IMR-90 (cell line): ENCODE measurements at regions not wholly inside any gene's neighbourhood (a gene's known extent, or its start where the extent isn't known, plus 50 kb on each side); places are given as distances from the start of the nearest gene placed in this dataset.

Experiments
- ATAC-seq: fragments of 200-7000 bp; cut with Tn5 transposase; 2 replicates; pipeline ENCODE4 v1.9.1; 2020; ENCODE audit warnings: low read depth, mild to moderate bottlenecking, moderate library complexity
- BruUV-seq: library from RNA; stranded (reverse); fragments of 400-500 nt; replicated peaks from 2 replicates; lab custom pipeline; 2021; lab: Mats Ljungman, UMichigan
- CTCF ChIA-PET: fragments of 300-600 bp; formaldehyde crosslinking; extraction: SDS; loops from one replicate; lab custom pipeline; 2021; ENCODE audit warnings: antibody characterized with exemption; lab: Yijun Ruan, JAX
- POLR2A ChIA-PET: fragments of 300-600 bp; sonication (Branson Sonifier 250); formaldehyde crosslinking; loops from one replicate; lab custom pipeline; 2022; ENCODE audit warnings: antibody characterized with exemption; ENCODE audit not compliant: unreplicated experiment; lab: Charles Lee
- DNase-seq: peaks from one replicate; pipeline ENCODE4 v3.0.0; 2013
- H2AFZ ChIP-seq: replicated peaks from 2 replicates; pipeline ENCODE3; 2013; ENCODE audit warnings: low read length, mild to moderate bottlenecking; ENCODE audit not compliant: poor library complexity
- H2AK5ac ChIP-seq: 2 replicates; pipeline ENCODE4 v1.6.1; 2013; ENCODE audit warnings: low read depth, low read length, inconsistent platforms
- H2AK9ac ChIP-seq: replicated peaks from 2 replicates; pipeline ENCODE3; 2013; ENCODE audit warnings: mild to moderate bottlenecking, low read depth, low read length, moderate library complexity; ENCODE audit not compliant: poor library complexity
- H2BK120ac ChIP-seq: 2 replicates; pipeline ENCODE4 v1.6.1; 2013; ENCODE audit warnings: low read depth, low read length, inconsistent platforms
- H2BK15ac ChIP-seq: 3 replicates; pipeline ENCODE4 v1.6.1; 2013; ENCODE audit warnings: low read depth, low read length, inconsistent platforms
- H2BK20ac ChIP-seq: 2 replicates; pipeline ENCODE4 v1.6.1; 2013; ENCODE audit warnings: low read depth, mild to moderate bottlenecking, inconsistent platforms, low read length, moderate library complexity
- H2BK5ac ChIP-seq: 2 replicates; pipeline ENCODE4 v1.6.1; 2013; ENCODE audit warnings: mild to moderate bottlenecking, low read depth, low read length, inconsistent platforms; ENCODE audit not compliant: poor library complexity, severe bottlenecking
- H3K14ac ChIP-seq: replicated peaks from 2 replicates; pipeline ENCODE4 v1.6.1; 2013; ENCODE audit warnings: low read depth, low read length, inconsistent platforms
- H3K18ac ChIP-seq: 2 replicates; pipeline ENCODE4 v1.6.1; 2013; ENCODE audit warnings: low read depth, low read length, control low read depth
- H3K23ac ChIP-seq: 2 replicates; pipeline ENCODE4 v1.6.1; 2013; ENCODE audit warnings: low read depth, low read length, inconsistent platforms
- H3K27ac ChIP-seq: 2 replicates; pipeline ENCODE4 v1.5.1; 2013; ENCODE audit warnings: mild to moderate bottlenecking, control low read depth, low read length; ENCODE audit not compliant: insufficient read depth
- H3K27me3 ChIP-seq: 2 replicates; pipeline ENCODE4 v1.6.1; 2013; ENCODE audit warnings: low read length; ENCODE audit not compliant: control insufficient read depth, insufficient read depth
- H3K36me3 ChIP-seq: 2 replicates; pipeline ENCODE4 v1.6.1; 2013; ENCODE audit warnings: low read length, mixed read lengths; ENCODE audit not compliant: control insufficient read depth, insufficient read depth
- H3K4ac ChIP-seq: 2 replicates; pipeline ENCODE4 v1.6.1; 2013; ENCODE audit warnings: low read depth, low read length, inconsistent platforms
- H3K4me1 ChIP-seq: 2 replicates; pipeline ENCODE4 v1.6.1; 2013; ENCODE audit warnings: low read length, mixed read lengths; ENCODE audit not compliant: control insufficient read depth, insufficient read depth
- H3K4me2 ChIP-seq: 2 replicates; pipeline ENCODE4 v1.6.1; 2013; ENCODE audit warnings: low read depth, mild to moderate bottlenecking, control low read depth, low read length, moderate library complexity
- H3K4me3 ChIP-seq: 2 replicates; pipeline ENCODE4 v1.5.1; 2013; ENCODE audit warnings: low read depth, mild to moderate bottlenecking, control low read depth, low read length, moderate library complexity; ENCODE audit not compliant: insufficient read depth
- H3K56ac ChIP-seq: 2 replicates; pipeline ENCODE4 v1.6.1; 2013; ENCODE audit warnings: low read length, inconsistent platforms; ENCODE audit not compliant: insufficient read depth; ENCODE audit errors: extremely low read depth
- H3K79me1 ChIP-seq, 2 experiments: 2 replicates each; pipeline ENCODE4 v1.6.1; 2013; ENCODE audit warnings: low read length in 2 of 2, inconsistent platforms in 1 of 2, low read depth in 1 of 2
- H3K9ac ChIP-seq: 2 replicates; pipeline ENCODE4 v1.6.1; 2013; ENCODE audit warnings: low read depth, low read length, control low read depth
- H3K9me1 ChIP-seq: 2 replicates; pipeline ENCODE4 v1.6.1; 2013; ENCODE audit warnings: low read length, inconsistent platforms; ENCODE audit not compliant: insufficient read depth
- H3K9me3 ChIP-seq: 2 replicates; pipeline ENCODE4 v1.6.1; 2013; ENCODE audit warnings: low read length; ENCODE audit not compliant: control insufficient read depth, insufficient read depth
- H4K20me1 ChIP-seq: 2 replicates; pipeline ENCODE4 v1.6.1; 2013; ENCODE audit warnings: low read length, inconsistent platforms; ENCODE audit not compliant: insufficient read depth
- H4K5ac ChIP-seq: 2 replicates; pipeline ENCODE4 v1.6.1; 2013; ENCODE audit warnings: mild to moderate bottlenecking, low read depth, low read length, control low read depth
- H4K8ac ChIP-seq, 2 experiments: 2 replicates each; pipeline ENCODE4 v1.6.1; 2013; ENCODE audit warnings: low read depth in 2 of 2, low read length in 2 of 2, control low read depth in 1 of 2, inconsistent platforms in 1 of 2
- H4K91ac ChIP-seq: 2 replicates; pipeline ENCODE4 v1.6.1; 2013; ENCODE audit warnings: low read depth, low read length, inconsistent platforms; ENCODE audit not compliant: insufficient read depth
- BHLHE40 ChIP-seq: fragments of 150-350 bp; IDR thresholded peaks from 2 replicates; pipeline ENCODE4 v1.6.1; 2016; ENCODE audit warnings: mild to moderate bottlenecking, low read depth, low read length
- CEBPB ChIP-seq: IDR thresholded peaks from 2 replicates; pipeline ENCODE4 v1.6.1; 2012; ENCODE audit warnings: low read depth, low read length, improper control_type of control experiment
- CHD1 ChIP-seq: IDR thresholded peaks from 2 replicates; pipeline ENCODE4 v1.6.1; 2012; ENCODE audit warnings: low read depth, low read length, improper control_type of control experiment
- CTCF ChIP-seq: conservative IDR thresholded peaks from 2 replicates; pipeline ENCODE4 v1.5.1; 2012; ENCODE audit warnings: mild to moderate bottlenecking, low read depth, low read length, improper control_type of control experiment
- ELK1 ChIP-seq: fragments of 150-350 bp; IDR thresholded peaks from 2 replicates; pipeline ENCODE4 v1.6.1; 2016; ENCODE audit warnings: low read depth, mild to moderate bottlenecking, low read length, moderate library complexity, borderline replicate concordance
- FOS ChIP-seq: fragments of 150-350 bp; IDR thresholded peaks from 2 replicates; pipeline ENCODE4 v1.6.1; 2016; ENCODE audit warnings: low read depth, low read length
- MAFK ChIP-seq: IDR thresholded peaks from 2 replicates; pipeline ENCODE4 v1.6.1; 2012; ENCODE audit warnings: low read depth, low read length, improper control_type of control experiment
- MAZ ChIP-seq: IDR thresholded peaks from 2 replicates; pipeline ENCODE4 v1.6.1; 2012; ENCODE audit warnings: low read depth, mild to moderate bottlenecking, low read length, improper control_type of control experiment, moderate library complexity, borderline replicate concordance
- MXI1 ChIP-seq: IDR thresholded peaks from 2 replicates; pipeline ENCODE4 v1.6.1; 2012; ENCODE audit warnings: low read depth, mild to moderate bottlenecking, low read length, moderate library complexity, borderline replicate concordance
- NFE2L2 ChIP-seq: fragments of 150-350 bp; IDR thresholded peaks from 2 replicates; pipeline ENCODE4 v1.6.1; 2016; ENCODE audit warnings: low read depth, mild to moderate bottlenecking, low read length
- RCOR1 ChIP-seq: IDR thresholded peaks from 2 replicates; pipeline ENCODE4 v1.6.1; 2012; ENCODE audit warnings: mild to moderate bottlenecking, low read length, improper control_type of control experiment; ENCODE audit not compliant: insufficient replicate concordance
- SMC3 ChIP-seq: fragments of 150-350 bp; IDR thresholded peaks from 2 replicates; pipeline ENCODE4 v1.6.1; 2016; ENCODE audit warnings: low read depth, mild to moderate bottlenecking, antibody characterized with exemption, low read length, moderate library complexity
- WGBS, 2 experiments: methylation state at CpG; one replicate each; pipeline versions ENCODE4 v1.1.5 to v1.1.7; 2013; ENCODE audit warnings: missing lambda C conversion rate in 2 of 2; ENCODE audit not compliant: insufficient read length in 1 of 2; ENCODE audit errors: extremely low coverage in 2 of 2; 5-methylcytosine and 5-hydroxymethylcytosine counted together
- dilution Hi-C: fragments of 300-500 bp; cut with HindIII; formaldehyde crosslinking; loops from one replicate; pipeline ENCODE4 v1.14.3; 2018; ENCODE audit warnings: low sequenced_read_pairs; ENCODE audit not compliant: unreplicated experiment
- in situ Hi-C: fragments of 300-500 bp; cut with MboI; formaldehyde crosslinking; loops from 3 replicates; pipeline ENCODE4 v1.14.3; 2019; ENCODE audit warnings: low sequenced_read_pairs, inconsistent platforms, mixed read lengths
- intact Hi-C: fragments of 100-400 bp; cut with micrococcal nuclease; formaldehyde crosslinking; loops from 2 replicates; pipeline ENCODE4 v1.10.0; 2022

GRCh38 chr12:98465505-98465904 lies 49.9 kb upstream of the TMPO start:
- TF ChIP-seq MXI1, result no peak
- TF ChIP-seq FOS, result no peak
- TF ChIP-seq CEBPB, result no peak
- no peak for TF ChIP-seq CHD1
- no peak for TF ChIP-seq MAZ
- TF ChIP-seq BHLHE40, result no peak
- TF ChIP-seq NFE2L2, result no peak
- TF ChIP-seq MAFK, result no peak
- TF ChIP-seq CTCF, result no peak
- TF ChIP-seq SMC3, result no peak
- TF ChIP-seq ELK1, result no peak
- TF ChIP-seq RCOR1, result no peak
- no peak overlapping the region for H4K8ac ChIP-seq
- H4K5ac ChIP-seq, result no peak overlapping the region
- ChIA-PET CTCF (no interaction called here), POLR2A (interaction anchor here (0.6 to 0.7 kb wide), 2 partner anchors 9 to 14 kb away, joined by 4 to 7 read pairs; no protein-coding TSS in a partner anchor)
- H3K36me3 ChIP-seq, result no peaks in the 10 kb centered on the region
- H3K9me1 ChIP-seq, result no peaks in the 10 kb centered on the region
- H3K18ac ChIP-seq, result no peak overlapping the region
- no peak overlapping the region for H3K4me3 ChIP-seq
- H3K9ac ChIP-seq, result no peak overlapping the region
- no peaks in the 10 kb centered on the region for H4K20me1 ChIP-seq
- peaks cover 2% of the 10 kb centered on the region; the same call in 1 of the 2 replicates for H3K4me1 ChIP-seq
- no peak for DNase-seq
- H3K14ac ChIP-seq, result no peak overlapping the region
- H3K56ac ChIP-seq, result no peak overlapping the region
- no peak overlapping the region for H2BK5ac ChIP-seq
- H3K79me1 ChIP-seq, result no peaks in the 10 kb centered on the region
- dilution Hi-C loops, result no loop called here
- H3K23ac ChIP-seq, result no peak overlapping the region
- no peak overlapping the region for H2BK20ac ChIP-seq
- H4K91ac ChIP-seq, result no peak overlapping the region
- H3K4me2 ChIP-seq, result no peak overlapping the region
- WGBS, 2 experiments, result no CpG with 5 or more reads among the region's 1 CpG
- H3K27me3 ChIP-seq, result peaks cover 5% of the 10 kb centered on the region
- no peak overlapping the region for H2BK120ac ChIP-seq
- BruUV-seq, result no TSS peak
- H2AFZ ChIP-seq, result no peak overlapping the region
- 0 out of 2 replicates have a peak, but pooled peaks cover 2% of the 10 kb centered on the region for H3K9me3 ChIP-seq
- H3K4ac ChIP-seq, result no peak overlapping the region
- in situ Hi-C loops, result no loop called here
- intact Hi-C loops, result no loop called here
- no peak for ATAC-seq
- H2AK9ac ChIP-seq, result no peak overlapping the region
- no peak overlapping the region for H3K27ac ChIP-seq
- no peak overlapping the region for H2AK5ac ChIP-seq
- H2BK15ac ChIP-seq, result no peak overlapping the region
